ENCODE measurements at regions not wholly inside any gene's neighbourhood (a gene's known extent, or its start where the extent isn't known, plus 50 kb on each side); places are given as distances from the start of the nearest gene placed in this dataset.

DNA sequence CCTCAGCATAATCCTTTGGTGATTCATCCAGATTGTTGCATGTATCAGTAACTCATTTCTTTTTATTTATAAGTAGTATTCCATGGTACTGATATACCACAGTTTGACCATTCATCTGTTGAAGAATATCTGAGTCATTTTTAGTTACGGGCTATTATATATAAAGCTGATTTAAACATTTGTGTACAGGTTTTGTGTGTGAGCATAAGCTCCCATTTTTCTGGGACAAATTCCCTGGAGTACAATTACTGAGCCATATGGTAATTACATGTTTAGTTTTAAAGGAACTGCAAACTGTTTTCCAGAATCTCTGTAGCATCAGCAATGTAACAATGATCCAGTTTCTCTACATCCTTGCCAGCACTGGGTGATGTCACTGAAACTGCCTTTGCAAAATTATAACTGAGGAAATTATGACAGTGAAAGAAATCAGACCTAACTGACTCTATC, 236.2 kb upstream of the KRR1 start:
- TF ChIP-seq, protein P1, sequence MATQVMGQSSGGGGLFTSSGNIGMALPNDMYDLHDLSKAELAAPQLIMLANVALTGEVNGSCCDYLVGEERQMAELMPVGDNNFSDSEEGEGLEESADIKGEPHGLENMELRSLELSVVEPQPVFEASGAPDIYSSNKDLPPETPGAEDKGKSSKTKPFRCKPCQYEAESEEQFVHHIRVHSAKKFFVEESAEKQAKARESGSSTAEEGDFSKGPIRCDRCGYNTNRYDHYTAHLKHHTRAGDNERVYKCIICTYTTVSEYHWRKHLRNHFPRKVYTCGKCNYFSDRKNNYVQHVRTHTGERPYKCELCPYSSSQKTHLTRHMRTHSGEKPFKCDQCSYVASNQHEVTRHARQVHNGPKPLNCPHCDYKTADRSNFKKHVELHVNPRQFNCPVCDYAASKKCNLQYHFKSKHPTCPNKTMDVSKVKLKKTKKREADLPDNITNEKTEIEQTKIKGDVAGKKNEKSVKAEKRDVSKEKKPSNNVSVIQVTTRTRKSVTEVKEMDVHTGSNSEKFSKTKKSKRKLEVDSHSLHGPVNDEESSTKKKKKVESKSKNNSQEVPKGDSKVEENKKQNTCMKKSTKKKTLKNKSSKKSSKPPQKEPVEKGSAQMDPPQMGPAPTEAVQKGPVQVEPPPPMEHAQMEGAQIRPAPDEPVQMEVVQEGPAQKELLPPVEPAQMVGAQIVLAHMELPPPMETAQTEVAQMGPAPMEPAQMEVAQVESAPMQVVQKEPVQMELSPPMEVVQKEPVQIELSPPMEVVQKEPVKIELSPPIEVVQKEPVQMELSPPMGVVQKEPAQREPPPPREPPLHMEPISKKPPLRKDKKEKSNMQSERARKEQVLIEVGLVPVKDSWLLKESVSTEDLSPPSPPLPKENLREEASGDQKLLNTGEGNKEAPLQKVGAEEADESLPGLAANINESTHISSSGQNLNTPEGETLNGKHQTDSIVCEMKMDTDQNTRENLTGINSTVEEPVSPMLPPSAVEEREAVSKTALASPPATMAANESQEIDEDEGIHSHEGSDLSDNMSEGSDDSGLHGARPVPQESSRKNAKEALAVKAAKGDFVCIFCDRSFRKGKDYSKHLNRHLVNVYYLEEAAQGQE (IDR thresholded peaks at IDR 0.05; ENCODE audit: insufficient replicate concordance, low read depth) = no peak
- no peak for TF ChIP-seq SPI1 (IDR thresholded peaks at IDR 0.05; ENCODE audit: borderline replicate concordance, low read depth)
- TF ChIP-seq, protein P2, sequence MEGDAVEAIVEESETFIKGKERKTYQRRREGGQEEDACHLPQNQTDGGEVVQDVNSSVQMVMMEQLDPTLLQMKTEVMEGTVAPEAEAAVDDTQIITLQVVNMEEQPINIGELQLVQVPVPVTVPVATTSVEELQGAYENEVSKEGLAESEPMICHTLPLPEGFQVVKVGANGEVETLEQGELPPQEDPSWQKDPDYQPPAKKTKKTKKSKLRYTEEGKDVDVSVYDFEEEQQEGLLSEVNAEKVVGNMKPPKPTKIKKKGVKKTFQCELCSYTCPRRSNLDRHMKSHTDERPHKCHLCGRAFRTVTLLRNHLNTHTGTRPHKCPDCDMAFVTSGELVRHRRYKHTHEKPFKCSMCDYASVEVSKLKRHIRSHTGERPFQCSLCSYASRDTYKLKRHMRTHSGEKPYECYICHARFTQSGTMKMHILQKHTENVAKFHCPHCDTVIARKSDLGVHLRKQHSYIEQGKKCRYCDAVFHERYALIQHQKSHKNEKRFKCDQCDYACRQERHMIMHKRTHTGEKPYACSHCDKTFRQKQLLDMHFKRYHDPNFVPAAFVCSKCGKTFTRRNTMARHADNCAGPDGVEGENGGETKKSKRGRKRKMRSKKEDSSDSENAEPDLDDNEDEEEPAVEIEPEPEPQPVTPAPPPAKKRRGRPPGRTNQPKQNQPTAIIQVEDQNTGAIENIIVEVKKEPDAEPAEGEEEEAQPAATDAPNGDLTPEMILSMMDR (IDR thresholded peaks at IDR 0.05; ENCODE audit: insufficient read depth, low read length) = no peak
- no peak for TF ChIP-seq POLR2AphosphoS5 (IDR thresholded peaks at IDR 0.05; ENCODE audit: low read depth)
- no peak for TF ChIP-seq GABPA (IDR thresholded peaks at IDR 0.05; ENCODE audit: low read depth)
- no peak for DNase-seq (ENCODE audit: low read depth in 1 of 2, low spot score in 1 of 2)
- Histone ChIP-seq H3K4me3 (replicated peaks; ENCODE audit: insufficient read depth, low read length) (no peak overlapping the region), H3K27ac (replicated peaks) (no peak overlapping the region), H3K27me3 (ENCODE audit: insufficient read depth, poor library complexity, severe bottlenecking) (peaks cover 3% of the 10 kb centered on the region)

DNA sequence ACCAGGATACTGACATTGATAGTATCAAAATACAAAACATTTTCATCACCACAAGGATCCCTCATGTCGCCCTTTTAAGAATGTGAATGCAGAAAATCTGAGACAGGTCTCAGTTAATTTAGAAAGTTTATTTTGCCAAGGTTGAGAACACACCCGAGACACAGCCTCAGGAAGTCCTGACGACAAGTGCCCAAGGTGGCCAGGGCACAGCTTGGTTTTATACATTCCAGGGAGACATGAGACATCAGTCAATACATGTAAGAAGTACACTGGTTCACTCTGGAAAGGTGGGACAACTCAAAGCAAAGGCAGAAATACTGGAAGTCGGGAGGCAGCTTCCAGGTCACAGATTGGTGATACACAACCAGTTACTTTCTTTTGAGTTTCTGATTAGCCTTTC, 235.2 kb upstream of the KRR1 start:
- TF ChIP-seq SPI1 (IDR thresholded peaks at IDR 0.05; ENCODE audit: borderline replicate concordance, low read depth) = no peak
- TF ChIP-seq, protein P1 (IDR thresholded peaks at IDR 0.05; ENCODE audit: insufficient replicate concordance, low read depth) = no peak
- TF ChIP-seq POLR2AphosphoS5 (IDR thresholded peaks at IDR 0.05; ENCODE audit: low read depth) = no peak
- TF ChIP-seq GABPA (IDR thresholded peaks at IDR 0.05; ENCODE audit: low read depth) = no peak
- TF ChIP-seq, protein P2 (IDR thresholded peaks at IDR 0.05; ENCODE audit: insufficient read depth, low read length) = no peak
- H3K27me3 ChIP-seq (ENCODE audit: insufficient read depth, poor library complexity, severe bottlenecking) = peaks cover 3% of the 10 kb centered on the region
- no peak overlapping the region for H3K4me3 ChIP-seq (replicated peaks; ENCODE audit: insufficient read depth, low read length)
- no peak overlapping the region for H3K27ac ChIP-seq (replicated peaks)
- no peak for DNase-seq (ENCODE audit: low read depth in 1 of 2, low spot score in 1 of 2)

DNA sequence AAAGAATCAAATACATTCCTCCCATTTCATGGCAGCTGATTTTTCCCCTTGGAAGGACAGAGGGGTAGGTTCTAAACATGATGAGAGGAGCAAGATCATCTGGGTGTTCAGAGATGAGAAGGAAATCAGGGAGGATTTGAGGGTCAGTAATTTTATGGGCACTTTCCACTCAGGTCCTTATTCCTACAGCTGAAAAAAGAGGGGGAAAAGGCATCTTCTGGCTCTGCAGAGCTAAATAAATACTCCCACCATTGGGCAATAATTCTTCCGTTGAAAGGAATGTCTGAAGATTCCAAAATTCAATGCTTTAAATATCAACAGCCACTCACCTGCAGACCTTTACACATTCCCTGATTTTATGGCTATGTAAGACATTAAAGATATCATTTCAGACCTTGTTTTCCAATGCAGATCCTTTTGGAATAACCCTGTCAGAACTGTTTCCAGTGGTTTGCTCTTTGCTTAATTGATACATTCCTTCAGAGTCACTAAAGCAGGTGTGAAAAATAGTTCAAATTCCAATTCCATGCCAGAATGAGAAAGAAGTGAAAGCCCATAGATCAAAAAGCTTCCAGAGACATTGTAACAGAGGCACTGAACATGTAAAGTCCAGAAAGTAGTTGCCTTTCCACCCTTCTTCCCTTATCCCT, 233.3 kb upstream of the KRR1 start:
- Histone ChIP-seq H3K27me3 (ENCODE audit: insufficient read depth, poor library complexity, severe bottlenecking) (peaks cover 3% of the 10 kb centered on the region), H3K4me3 (replicated peaks; ENCODE audit: insufficient read depth, low read length) (no peak overlapping the region), H3K27ac (replicated peaks) (no peak overlapping the region)
- DNase-seq (ENCODE audit: low read depth in 1 of 2, low spot score in 1 of 2) = no peak
- TF ChIP-seq GABPA (IDR thresholded peaks at IDR 0.05; ENCODE audit: low read depth) = no peak
- TF ChIP-seq, protein P2 (IDR thresholded peaks at IDR 0.05; ENCODE audit: insufficient read depth, low read length) = no peak
- TF ChIP-seq, protein P1 (IDR thresholded peaks at IDR 0.05; ENCODE audit: insufficient replicate concordance, low read depth) = no peak
